Sigmoid colon (tissue), 3 donors: ENCODE measurements at regions not wholly inside any gene's neighbourhood (a gene's known extent, or its start where the extent isn't known, plus 50 kb on each side); places are given as distances from the start of the nearest gene placed in this dataset.
"Not testable (repeated sequence)": the region's sequence is repeated elsewhere in the genome, so short reads cannot be mapped to it uniquely, and the experiment has no call there.

Experiments
- CTCF ChIP-seq, 4 experiments: fragments of 450-650 bp in 3 of 4; fragments of 200-600 bp in 1 of 4; IDR thresholded peaks; one replicate each; pipeline ENCODE4 v1.5.1; 2016 to 2019; ENCODE audit warnings: antibody characterized with exemption in 4 of 4, mild to moderate bottlenecking in 3 of 4, moderate library complexity in 2 of 4
- POLR2A ChIP-seq, 2 donors: fragments of 450-650 bp; IDR thresholded peaks; one replicate each; pipeline ENCODE4 v1.6.1; 2016; ENCODE audit warnings: antibody characterized with exemption in 2 of 2, mild to moderate bottlenecking in 2 of 2, moderate library complexity in 2 of 2

DNA sequence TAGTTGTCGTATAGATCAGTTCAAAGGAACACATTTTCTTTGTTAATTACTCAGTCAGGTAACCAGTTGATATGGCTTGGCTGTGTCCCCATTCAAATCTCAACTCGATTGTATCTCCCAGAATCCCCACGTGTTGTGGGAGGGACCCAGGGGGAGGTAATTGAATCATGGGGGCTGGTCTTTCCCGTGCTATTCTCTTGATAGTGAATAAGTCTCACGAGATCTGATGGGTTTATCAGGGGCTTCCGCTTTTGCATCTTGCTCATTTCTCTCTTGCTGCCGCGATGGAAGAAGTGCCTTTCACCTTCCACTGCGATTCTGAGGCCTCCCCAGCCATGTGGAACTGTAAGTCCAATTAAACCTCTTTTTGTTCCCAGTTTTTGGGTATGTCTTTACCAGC, 58.2 kb upstream of the RALGPS2 start:
- not testable (repeated sequence) for TF ChIP-seq CTCF, POLR2A (IDR thresholded peaks at IDR 0.05)
